ENCODE measurements at regions not wholly inside any gene's neighbourhood (a gene's known extent, or its start where the extent isn't known, plus 50 kb on each side); places are given as distances from the start of the nearest gene placed in this dataset.

DNA sequence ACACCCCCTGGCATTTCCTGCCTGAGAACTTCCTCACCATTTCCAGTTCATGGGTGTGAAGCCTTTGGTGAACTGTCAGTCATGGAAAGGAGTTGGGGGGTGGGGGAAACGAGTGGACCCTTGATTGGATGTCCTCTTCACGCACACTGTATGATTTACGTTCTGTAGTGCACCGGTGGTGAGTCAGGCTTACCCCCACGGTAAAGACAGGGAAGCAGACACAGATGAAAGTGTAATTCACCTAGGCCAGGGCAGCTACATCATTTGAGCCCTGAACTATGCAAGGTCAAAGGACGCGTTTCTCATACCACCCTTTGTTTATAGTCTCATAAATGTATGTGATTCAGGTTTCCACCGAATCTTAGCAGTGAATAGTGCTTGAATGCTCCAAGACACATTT lies 628.3 kb upstream of the PFKP start:
- Histone ChIP-seq H3K36me3 (ENCODE audit: control insufficient read depth in 4 of 4, insufficient read depth in 3 of 4, low read depth in 1 of 4, low read length in 3 of 4) (no peaks in the 10 kb centered on the region), H3K9ac (ENCODE audit: low read depth in 1 of 2, low read length in 2 of 2) (no peak overlapping the region), H3K27ac (ENCODE audit: low read depth in 1 of 2, low read length in 2 of 2) (no peak overlapping the region), H3K27me3 (ENCODE audit: control insufficient read depth in 4 of 4, insufficient read depth in 4 of 4, low read length in 3 of 4) (peaks cover 0 to 4% (median 0%) of the 10 kb centered on the region in 4 donors), H3K9me3 (ENCODE audit: control insufficient read depth in 4 of 4, low read length in 3 of 4) (no peaks in the 10 kb centered on the region), H3K4me1 (ENCODE audit: control insufficient read depth in 4 of 4, insufficient read depth in 4 of 4, low read length in 3 of 4) (no peaks in the 10 kb centered on the region), H3K4me3 (ENCODE audit: low read depth in 1 of 3, low read length in 3 of 3) (no peak overlapping the region)
- WGBS = 60% methylated on average over 8 of the region's 8 CpGs
- DNase-seq (ENCODE audit: low spot score) = no peak
- no peak for TF ChIP-seq NR2F2 (IDR thresholded peaks at IDR 0.05)
- TF ChIP-seq REST (IDR thresholded peaks at IDR 0.05) = no peak
- no peak for TF ChIP-seq TAF1 (conservative IDR thresholded peaks at IDR 0.05)
- TF ChIP-seq EGR1 (IDR thresholded peaks at IDR 0.05; ENCODE audit: low read depth in 2 of 2) = no peak
- no peak for TF ChIP-seq FOXA1 (IDR thresholded peaks at IDR 0.05)
- TF ChIP-seq MAX (IDR thresholded peaks at IDR 0.05) = no peak
- TF ChIP-seq FOXA2 (IDR thresholded peaks at IDR 0.05) = no peak
- TF ChIP-seq JUND (IDR thresholded peaks at IDR 0.05) = no peak
- no peak for TF ChIP-seq HNF4A (conservative IDR thresholded peaks at IDR 0.05)
- no peak for TF ChIP-seq ZBTB33 (IDR thresholded peaks at IDR 0.05)
- TF ChIP-seq, protein P1, sequence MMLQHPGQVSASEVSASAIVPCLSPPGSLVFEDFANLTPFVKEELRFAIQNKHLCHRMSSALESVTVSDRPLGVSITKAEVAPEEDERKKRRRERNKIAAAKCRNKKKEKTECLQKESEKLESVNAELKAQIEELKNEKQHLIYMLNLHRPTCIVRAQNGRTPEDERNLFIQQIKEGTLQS (IDR thresholded peaks at IDR 0.05) = no peak
- no peak for TF ChIP-seq CTCF (IDR thresholded peaks at IDR 0.05; ENCODE audit: low read depth, low read length, missing input control)
- TF ChIP-seq HNF4G (IDR thresholded peaks at IDR 0.05) = no peak
- TF ChIP-seq SP1 (IDR thresholded peaks at IDR 0.05) = no peak
- no peak for TF ChIP-seq RXRA (IDR thresholded peaks at IDR 0.05)
- no peak for TF ChIP-seq RAD21 (IDR thresholded peaks at IDR 0.05)
- TF ChIP-seq GABPA (IDR thresholded peaks at IDR 0.05 in 1 of 2, conservative IDR thresholded peaks at IDR 0.05 in 1 of 2) = no peak
- no peak for TF ChIP-seq YY1 (IDR thresholded peaks at IDR 0.05)
